ENCODE measurements at regions not wholly inside any gene's neighbourhood (a gene's known extent, or its start where the extent isn't known, plus 50 kb on each side); places are given as distances from the start of the nearest gene placed in this dataset.

DNA sequence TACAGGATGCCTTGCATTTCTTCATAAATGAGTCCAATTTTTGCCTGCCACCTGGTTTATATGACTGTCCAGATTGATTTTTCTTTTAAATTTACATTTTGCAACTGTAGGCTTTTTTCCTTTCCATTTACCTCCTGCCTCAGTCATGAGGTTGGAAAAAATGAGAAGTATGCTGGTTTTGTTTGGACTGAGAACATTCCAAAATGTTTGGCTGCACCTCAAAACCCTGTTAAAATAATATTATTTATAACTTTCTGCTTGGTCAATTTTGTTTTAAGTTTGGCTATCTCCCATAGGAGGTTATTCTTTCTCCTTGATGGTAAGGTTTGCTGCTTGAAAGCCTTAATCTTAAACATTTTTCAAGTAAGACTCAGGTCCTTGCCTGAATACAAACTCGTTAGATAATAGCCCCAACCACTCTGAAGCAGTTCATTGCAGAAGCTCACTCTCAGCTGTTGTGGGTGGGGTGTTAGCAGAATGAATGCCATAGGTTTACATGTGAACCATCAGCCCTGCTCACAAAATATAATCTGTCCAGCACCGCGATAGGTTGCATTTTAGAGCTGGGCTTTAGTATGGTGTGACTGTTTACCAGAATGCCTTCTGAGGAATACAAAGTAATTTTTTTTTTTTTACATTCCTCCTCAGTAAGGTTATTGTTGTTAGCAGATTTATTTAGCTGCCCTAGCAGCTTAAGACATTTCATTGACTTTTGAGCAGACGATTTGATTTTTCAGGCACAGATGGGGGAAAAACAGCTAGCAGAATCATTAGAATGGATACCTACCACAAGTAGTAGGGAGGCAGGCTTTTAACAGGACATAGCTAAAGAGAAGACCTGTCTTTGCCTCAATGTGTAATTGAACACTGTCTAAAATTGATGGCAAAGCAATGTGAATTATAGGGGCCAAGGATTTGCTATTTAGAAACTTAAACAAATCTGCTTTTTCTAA lies 630.8 kb upstream of the KCNMB2 start:
- TF ChIP-seq, protein P1, sequence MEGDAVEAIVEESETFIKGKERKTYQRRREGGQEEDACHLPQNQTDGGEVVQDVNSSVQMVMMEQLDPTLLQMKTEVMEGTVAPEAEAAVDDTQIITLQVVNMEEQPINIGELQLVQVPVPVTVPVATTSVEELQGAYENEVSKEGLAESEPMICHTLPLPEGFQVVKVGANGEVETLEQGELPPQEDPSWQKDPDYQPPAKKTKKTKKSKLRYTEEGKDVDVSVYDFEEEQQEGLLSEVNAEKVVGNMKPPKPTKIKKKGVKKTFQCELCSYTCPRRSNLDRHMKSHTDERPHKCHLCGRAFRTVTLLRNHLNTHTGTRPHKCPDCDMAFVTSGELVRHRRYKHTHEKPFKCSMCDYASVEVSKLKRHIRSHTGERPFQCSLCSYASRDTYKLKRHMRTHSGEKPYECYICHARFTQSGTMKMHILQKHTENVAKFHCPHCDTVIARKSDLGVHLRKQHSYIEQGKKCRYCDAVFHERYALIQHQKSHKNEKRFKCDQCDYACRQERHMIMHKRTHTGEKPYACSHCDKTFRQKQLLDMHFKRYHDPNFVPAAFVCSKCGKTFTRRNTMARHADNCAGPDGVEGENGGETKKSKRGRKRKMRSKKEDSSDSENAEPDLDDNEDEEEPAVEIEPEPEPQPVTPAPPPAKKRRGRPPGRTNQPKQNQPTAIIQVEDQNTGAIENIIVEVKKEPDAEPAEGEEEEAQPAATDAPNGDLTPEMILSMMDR (IDR thresholded peaks at IDR 0.05), result no peak
- no peak for TF ChIP-seq POLR2A (IDR thresholded peaks at IDR 0.05; ENCODE audit: low read depth)
